ENCODE measurements at regions not wholly inside any gene's neighbourhood (a gene's known extent, or its start where the extent isn't known, plus 50 kb on each side); places are given as distances from the start of the nearest gene placed in this dataset.

GRCh38 chr12:61564466-61564865 is 695.7 kb upstream of the USP15 start:
- TF ChIP-seq EZH2 (IDR thresholded peaks at IDR 0.05) = no peak
- TF ChIP-seq CTCF (IDR thresholded peaks at IDR 0.05) = no peak
